ENCODE measurements at regions not wholly inside any gene's neighbourhood (a gene's known extent, or its start where the extent isn't known, plus 50 kb on each side); places are given as distances from the start of the nearest gene placed in this dataset.

- H3K9me3 ChIP-seq: peaks cover 0 to 18% (median 6%) of the 10 kb centered on the region in 4 donors
- no peaks in the 10 kb centered on the region for H3K36me3 ChIP-seq
- 77 to 81% (median 80%) methylated on average over 5 of the region's 5 CpGs for WGBS, 5 donors
- H3K4me1 ChIP-seq: no peaks in the 10 kb centered on the region
- H3K27ac ChIP-seq: no peak overlapping the region
- TF ChIP-seq POLR2A (IDR thresholded peaks at IDR 0.05): no peak
- no peak for TF ChIP-seq CTCF (IDR thresholded peaks at IDR 0.05)
- no peak for TF ChIP-seq EP300 (IDR thresholded peaks at IDR 0.05)
- TF ChIP-seq POLR2AphosphoS5 (IDR thresholded peaks at IDR 0.05): no peak
- no peaks in the 10 kb centered on the region for H3K27me3 ChIP-seq
- H3K4me3 ChIP-seq: no peak overlapping the region
- DNase-seq: no peak
- intact Hi-C loops (cut with DNase I; ENCODE audit: low total_unique reads): no loop called here
These were observed 110.7 kb downstream of the MFAP3L start for GRCh38 chr4:169915545-169915944.

GRCh38 chr4:169914866-169915265 is 111.3 kb downstream of the MFAP3L start:
- H3K9me3 ChIP-seq: peaks cover 0 to 18% (median 6%) of the 10 kb centered on the region in 4 donors
- no peaks in the 10 kb centered on the region for H3K27me3 ChIP-seq
- TF ChIP-seq EP300 (IDR thresholded peaks at IDR 0.05): no peak
- no peak for TF ChIP-seq POLR2AphosphoS5 (IDR thresholded peaks at IDR 0.05)
- TF ChIP-seq CTCF (IDR thresholded peaks at IDR 0.05): no peak
- TF ChIP-seq POLR2A (IDR thresholded peaks at IDR 0.05): no peak
- H3K36me3 ChIP-seq: no peaks in the 10 kb centered on the region
- DNase-seq: no peak
- no peaks in the 10 kb centered on the region for H3K4me1 ChIP-seq
- intact Hi-C loops (cut with DNase I; ENCODE audit: low total_unique reads): no loop called here
- H3K27ac ChIP-seq: no peak overlapping the region
- H3K4me3 ChIP-seq: no peak overlapping the region
- 79 to 91% (median 88%) methylated on average over 3 of the region's 3 CpGs for WGBS, 5 donors

GRCh38 chr4:169912996-169913395 is 113.2 kb downstream of the MFAP3L start:
- Histone ChIP-seq H3K36me3 (no peaks in the 10 kb centered on the region), H3K27ac (no peak overlapping the region), H3K4me3 (no peak overlapping the region), H3K4me1 (no peaks in the 10 kb centered on the region), H3K9me3 (peaks cover 0 to 18% (median 6%) of the 10 kb centered on the region in 4 donors), H3K27me3 (no peaks in the 10 kb centered on the region)
- DNase-seq: no peak
- TF ChIP-seq CTCF (IDR thresholded peaks at IDR 0.05) (no peak), POLR2AphosphoS5 (IDR thresholded peaks at IDR 0.05) (no peak), EP300 (IDR thresholded peaks at IDR 0.05) (no peak), POLR2A (IDR thresholded peaks at IDR 0.05) (no peak)
- 67 to 87% (median 72%) methylated on average over 3 of the region's 3 CpGs for WGBS, 5 donors
- intact Hi-C loops (cut with DNase I; ENCODE audit: low total_unique reads): no loop called here

- no peak for TF ChIP-seq POLR2A (IDR thresholded peaks at IDR 0.05)
- TF ChIP-seq EP300 (IDR thresholded peaks at IDR 0.05): no peak
- no peak for TF ChIP-seq POLR2AphosphoS5 (IDR thresholded peaks at IDR 0.05)
- TF ChIP-seq CTCF (IDR thresholded peaks at IDR 0.05): no peak
- Histone ChIP-seq H3K36me3 (no peaks in the 10 kb centered on the region), H3K27ac (no peak overlapping the region), H3K4me3 (no peak overlapping the region), H3K4me1 (no peaks in the 10 kb centered on the region), H3K27me3 (no peaks in the 10 kb centered on the region), H3K9me3 (no peaks in the 10 kb centered on the region)
- intact Hi-C loops (cut with DNase I; ENCODE audit: low total_unique reads): no loop called here
- no peak for DNase-seq
- 50 to 65% (median 63%) methylated on average over 2 of the region's 2 CpGs for WGBS, 5 donors
These were observed 116.3 kb downstream of the MFAP3L start for GRCh38 chr4:169909897-169910296.
